HEK293 (cell line): ENCODE measurements at regions not wholly inside any gene's neighbourhood (a gene's known extent, or its start where the extent isn't known, plus 50 kb on each side); places are given as distances from the start of the nearest gene placed in this dataset.

ENCODE experiments used
- CTCF ChIA-PET: fragments of 350-600 bp; formaldehyde crosslinking; extraction: SDS; loops from one replicate; lab custom pipeline; 2021; ENCODE audit warnings: antibody characterized with exemption; lab: Yijun Ruan, JAX
- POLR2A ChIA-PET: fragments of 300-600 bp; formaldehyde crosslinking; extraction: SDS; loops from one replicate; lab custom pipeline; 2020; ENCODE audit warnings: antibody characterized with exemption, inconsistent platforms; lab: Yijun Ruan, JAX
- H3K27ac ChIP-seq: fragments of 200-500 bp; sonication (Bioruptor generic); 2 replicates; pipeline ENCODE4 v1.5.1; 2014; ENCODE audit warnings: low read depth, low read length, control low read depth, inconsistent platforms; ENCODE audit errors: extremely low read depth
- H3K36me3 ChIP-seq, 2 experiments: fragments of 200-500 bp in 1 of 2; sonication (Bioruptor generic) in 1 of 2; 1 replicate in 1 of 2; 2 replicates in 1 of 2; pipeline ENCODE4 v1.5.1; 2014 to 2017; ENCODE audit warnings: inconsistent platforms in 2 of 2, low read length in 2 of 2; ENCODE audit not compliant: control insufficient read depth in 2 of 2, insufficient read depth in 1 of 2
- H3K4me1 ChIP-seq: fragments of 200-500 bp; sonication (Bioruptor generic); 2 replicates; pipeline ENCODE4 v1.5.1; 2014; ENCODE audit warnings: mild to moderate bottlenecking, low read length, inconsistent platforms; ENCODE audit not compliant: control insufficient read depth, insufficient read depth
- H3K4me3 ChIP-seq: 2 replicates; pipeline ENCODE4 v1.5.1; 2011; ENCODE audit warnings: low read depth, mild to moderate bottlenecking, control low read depth, low read length, moderate library complexity
- H3K9me3 ChIP-seq: fragments of 200-500 bp; sonication (Bioruptor generic); 2 replicates; pipeline ENCODE4 v1.5.1; 2014; ENCODE audit warnings: low read depth, low read length, inconsistent platforms; ENCODE audit not compliant: control insufficient read depth, insufficient read depth
- KLF7 ChIP-seq: fragments of 450-650 bp; formaldehyde crosslinking; IDR thresholded peaks from 2 replicates; pipeline ENCODE4 v1.5.1; 2016; ENCODE audit warnings: missing biosample characterization, missing genetic modification characterization, borderline replicate concordance
- SP7 ChIP-seq: fragments of 450-650 bp; formaldehyde crosslinking; IDR thresholded peaks from 2 replicates; pipeline ENCODE4 v1.5.1; 2016; ENCODE audit warnings: missing biosample characterization, missing genetic modification characterization
- ZFP3 ChIP-seq: fragments of 450-650 bp; formaldehyde crosslinking; IDR thresholded peaks from 2 replicates; pipeline ENCODE4 v1.5.1; 2016; ENCODE audit warnings: low read depth, missing biosample characterization, missing genetic modification characterization
- ZNF211 ChIP-seq: fragments of 450-650 bp; formaldehyde crosslinking; IDR thresholded peaks from 2 replicates; pipeline ENCODE4 v1.5.1; 2016; ENCODE audit warnings: low read depth, missing biosample characterization, missing genetic modification characterization
- ZNF23 ChIP-seq: fragments of 450-650 bp; formaldehyde crosslinking; IDR thresholded peaks from 2 replicates; pipeline ENCODE4 v1.5.1; 2016; ENCODE audit warnings: missing biosample characterization, missing genetic modification characterization, borderline replicate concordance
- ZNF280C ChIP-seq: fragments of 450-650 bp; formaldehyde crosslinking; IDR thresholded peaks from 2 replicates; pipeline ENCODE4 v1.5.1; 2016; ENCODE audit warnings: missing biosample characterization, missing genetic modification characterization
- ZNF302 ChIP-seq: fragments of 450-650 bp; formaldehyde crosslinking; IDR thresholded peaks from 2 replicates; pipeline ENCODE4 v1.5.1; 2016; ENCODE audit warnings: missing biosample characterization, missing genetic modification characterization, low read depth
- ZNF423 ChIP-seq: fragments of 450-650 bp; formaldehyde crosslinking; IDR thresholded peaks from 2 replicates; pipeline ENCODE4 v1.5.1; 2016; ENCODE audit warnings: missing biosample characterization, missing genetic modification characterization
- ZXDB ChIP-seq: fragments of 450-650 bp; formaldehyde crosslinking; IDR thresholded peaks from 2 replicates; pipeline ENCODE4 v1.5.1; 2016; ENCODE audit warnings: missing biosample characterization, missing genetic modification characterization
- TF ChIP-seq, protein P1 (sequence below): fragments of 450-650 bp; formaldehyde crosslinking; IDR thresholded peaks from 2 replicates; pipeline ENCODE4 v1.5.1; 2016; ENCODE audit warnings: missing biosample characterization, missing genetic modification characterization
- TF ChIP-seq, protein P2 (sequence below): fragments of 450-650 bp; formaldehyde crosslinking; IDR thresholded peaks from 2 replicates; pipeline ENCODE4 v1.5.1; 2017; ENCODE audit warnings: missing biosample characterization, mild to moderate bottlenecking, missing genetic modification characterization, moderate library complexity
- TF ChIP-seq, protein P3 (sequence below): fragments of 450-650 bp; formaldehyde crosslinking; IDR thresholded peaks from 2 replicates; pipeline ENCODE4 v1.5.1; 2016; ENCODE audit warnings: missing biosample characterization, missing genetic modification characterization
- TF ChIP-seq, protein P4 (sequence below): fragments of 450-650 bp; formaldehyde crosslinking; IDR thresholded peaks from 2 replicates; pipeline ENCODE4 v1.5.1; 2016; ENCODE audit warnings: missing biosample characterization, missing genetic modification characterization

DNA sequence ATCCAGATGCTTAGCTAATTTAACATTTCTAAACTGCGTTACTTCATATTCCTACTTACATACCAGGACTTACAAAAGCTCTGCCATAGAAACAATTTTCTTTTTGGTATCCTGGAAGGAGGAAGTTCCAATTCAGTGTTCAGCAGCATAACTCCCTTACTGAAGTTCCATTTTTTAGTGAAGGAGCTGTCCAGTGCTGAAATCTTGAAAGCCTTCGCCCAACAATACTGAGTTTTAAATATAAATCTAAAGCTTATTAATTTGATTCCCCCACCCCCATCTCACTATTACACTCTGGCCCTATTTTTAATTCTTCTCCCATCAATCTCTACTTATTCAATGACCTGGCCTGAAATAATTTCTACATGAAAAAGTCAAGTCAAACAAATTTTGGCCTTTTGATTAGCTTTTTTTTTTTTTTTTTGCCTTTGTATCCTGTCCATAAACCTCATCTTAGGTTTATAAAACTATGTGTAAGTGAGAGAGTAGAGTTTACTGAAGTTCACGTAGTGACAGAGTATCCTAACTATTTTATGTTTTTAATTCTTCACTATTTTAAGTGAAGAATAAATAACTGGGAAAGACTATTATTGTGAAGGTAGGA lies 323.0 kb upstream of the PLD5 start:
- Histone ChIP-seq H3K9me3 (no peaks in the 10 kb centered on the region), H3K27ac (no peak overlapping the region), H3K4me1 (no peaks in the 10 kb centered on the region), H3K4me3 (no peak overlapping the region), H3K36me3 (no peaks in the 10 kb centered on the region)
- ChIA-PET CTCF (interaction anchor here (0.6 to 1.2 kb wide), 4 partner anchors 89 to 859 kb away, joined by 4 to 7 read pairs (median 5); no protein-coding TSS in a partner anchor), POLR2A (no interaction called here)
- TF ChIP-seq, protein P1, sequence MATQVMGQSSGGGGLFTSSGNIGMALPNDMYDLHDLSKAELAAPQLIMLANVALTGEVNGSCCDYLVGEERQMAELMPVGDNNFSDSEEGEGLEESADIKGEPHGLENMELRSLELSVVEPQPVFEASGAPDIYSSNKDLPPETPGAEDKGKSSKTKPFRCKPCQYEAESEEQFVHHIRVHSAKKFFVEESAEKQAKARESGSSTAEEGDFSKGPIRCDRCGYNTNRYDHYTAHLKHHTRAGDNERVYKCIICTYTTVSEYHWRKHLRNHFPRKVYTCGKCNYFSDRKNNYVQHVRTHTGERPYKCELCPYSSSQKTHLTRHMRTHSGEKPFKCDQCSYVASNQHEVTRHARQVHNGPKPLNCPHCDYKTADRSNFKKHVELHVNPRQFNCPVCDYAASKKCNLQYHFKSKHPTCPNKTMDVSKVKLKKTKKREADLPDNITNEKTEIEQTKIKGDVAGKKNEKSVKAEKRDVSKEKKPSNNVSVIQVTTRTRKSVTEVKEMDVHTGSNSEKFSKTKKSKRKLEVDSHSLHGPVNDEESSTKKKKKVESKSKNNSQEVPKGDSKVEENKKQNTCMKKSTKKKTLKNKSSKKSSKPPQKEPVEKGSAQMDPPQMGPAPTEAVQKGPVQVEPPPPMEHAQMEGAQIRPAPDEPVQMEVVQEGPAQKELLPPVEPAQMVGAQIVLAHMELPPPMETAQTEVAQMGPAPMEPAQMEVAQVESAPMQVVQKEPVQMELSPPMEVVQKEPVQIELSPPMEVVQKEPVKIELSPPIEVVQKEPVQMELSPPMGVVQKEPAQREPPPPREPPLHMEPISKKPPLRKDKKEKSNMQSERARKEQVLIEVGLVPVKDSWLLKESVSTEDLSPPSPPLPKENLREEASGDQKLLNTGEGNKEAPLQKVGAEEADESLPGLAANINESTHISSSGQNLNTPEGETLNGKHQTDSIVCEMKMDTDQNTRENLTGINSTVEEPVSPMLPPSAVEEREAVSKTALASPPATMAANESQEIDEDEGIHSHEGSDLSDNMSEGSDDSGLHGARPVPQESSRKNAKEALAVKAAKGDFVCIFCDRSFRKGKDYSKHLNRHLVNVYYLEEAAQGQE (tag by site-specific recombination), result peak; percentile 96
- TF ChIP-seq ZNF423, result no peak

GRCh38 chr1:242842094-242842493 lies 317.6 kb upstream of the PLD5 start:
- TF ChIP-seq, protein P2, sequence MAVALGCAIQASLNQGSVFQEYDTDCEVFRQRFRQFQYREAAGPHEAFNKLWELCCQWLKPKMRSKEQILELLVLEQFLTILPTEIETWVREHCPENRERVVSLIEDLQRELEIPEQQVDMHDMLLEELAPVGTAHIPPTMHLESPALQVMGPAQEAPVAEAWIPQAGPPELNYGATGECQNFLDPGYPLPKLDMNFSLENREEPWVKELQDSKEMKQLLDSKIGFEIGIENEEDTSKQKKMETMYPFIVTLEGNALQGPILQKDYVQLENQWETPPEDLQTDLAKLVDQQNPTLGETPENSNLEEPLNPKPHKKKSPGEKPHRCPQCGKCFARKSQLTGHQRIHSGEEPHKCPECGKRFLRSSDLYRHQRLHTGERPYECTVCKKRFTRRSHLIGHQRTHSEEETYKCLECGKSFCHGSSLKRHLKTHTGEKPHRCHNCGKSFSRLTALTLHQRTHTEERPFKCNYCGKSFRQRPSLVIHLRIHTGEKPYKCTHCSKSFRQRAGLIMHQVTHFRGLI (tag by site-specific recombination), result no peak
- no peak for TF ChIP-seq KLF7
- TF ChIP-seq ZNF302 (tag by site-specific recombination), result no peak
- no peak for TF ChIP-seq ZNF23 (tag by site-specific recombination)
- no peak for TF ChIP-seq ZFP3
- TF ChIP-seq ZNF280C, result no peak
- TF ChIP-seq, protein P3, sequence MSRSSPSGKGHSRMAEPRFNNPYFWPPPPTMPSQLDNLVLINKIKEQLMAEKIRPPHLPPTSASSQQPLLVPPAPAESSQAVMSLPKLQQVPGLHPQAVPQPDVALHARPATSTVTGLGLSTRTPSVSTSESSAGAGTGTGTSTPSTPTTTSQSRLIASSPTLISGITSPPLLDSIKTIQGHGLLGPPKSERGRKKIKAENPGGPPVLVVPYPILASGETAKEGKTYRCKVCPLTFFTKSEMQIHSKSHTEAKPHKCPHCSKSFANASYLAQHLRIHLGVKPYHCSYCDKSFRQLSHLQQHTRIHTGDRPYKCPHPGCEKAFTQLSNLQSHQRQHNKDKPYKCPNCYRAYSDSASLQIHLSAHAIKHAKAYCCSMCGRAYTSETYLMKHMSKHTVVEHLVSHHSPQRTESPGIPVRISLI (tag by site-specific recombination), result no peak
- TF ChIP-seq SP7 (tag by site-specific recombination), result no peak
- no peak for TF ChIP-seq ZXDB (tag by site-specific recombination)
- TF ChIP-seq ZNF211, result no peak
- TF ChIP-seq, protein P4, sequence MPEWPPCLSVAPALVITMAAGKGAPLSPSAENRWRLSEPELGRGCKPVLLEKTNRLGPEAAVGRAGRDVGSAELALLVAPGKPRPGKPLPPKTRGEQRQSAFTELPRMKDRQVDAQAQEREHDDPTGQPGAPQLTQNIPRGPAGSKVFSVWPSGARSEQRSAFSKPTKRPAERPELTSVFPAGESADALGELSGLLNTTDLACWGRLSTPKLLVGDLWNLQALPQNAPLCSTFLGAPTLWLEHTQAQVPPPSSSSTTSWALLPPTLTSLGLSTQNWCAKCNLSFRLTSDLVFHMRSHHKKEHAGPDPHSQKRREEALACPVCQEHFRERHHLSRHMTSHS (tag by site-specific recombination), result no peak
- Histone ChIP-seq H3K27ac (no peak overlapping the region), H3K36me3 (no peaks in the 10 kb centered on the region), H3K4me3 (no peak overlapping the region), H3K4me1 (no peaks in the 10 kb centered on the region), H3K9me3 (no peaks in the 10 kb centered on the region)
- ChIA-PET POLR2A (no interaction called here), CTCF (interaction anchor here (0.7 kb wide), 1 partner anchor 453 kb away, joined by 3 read pairs; no protein-coding TSS in a partner anchor)
